OCI-LY1 (cell line): ENCODE measurements at regions not wholly inside any gene's neighbourhood (a gene's known extent, or its start where the extent isn't known, plus 50 kb on each side); places are given as distances from the start of the nearest gene placed in this dataset.

Experiments used
- H2AFZ ChIP-seq: fragments of 200-600 bp; sonication (generic), shearing (Covaris generic); 2 replicates; pipeline ENCODE4 v1.6.0; 2014; ENCODE audit warnings: antibody characterized with exemption, mild to moderate bottlenecking, low read length
- H3F3A ChIP-seq: fragments of 200-600 bp; sonication (generic), shearing (Covaris generic); 2 replicates; pipeline ENCODE4 v1.6.0; 2014; ENCODE audit warnings: mild to moderate bottlenecking, antibody characterized with exemption, low read length, moderate library complexity; ENCODE audit not compliant: insufficient read depth
- H3K27ac ChIP-seq: fragments of 200-600 bp; sonication (generic); 2 replicates; pipeline ENCODE4 v1.5.1; 2014; ENCODE audit warnings: low read length, mixed run types, mild to moderate bottlenecking, low read depth; ENCODE audit not compliant: poor library complexity, severe bottlenecking
- H3K27me3 ChIP-seq: fragments of 200-600 bp; sonication (generic); 2 replicates; pipeline ENCODE4 v1.6.0; 2014; ENCODE audit warnings: antibody characterized with exemption, mild to moderate bottlenecking, low read length, moderate library complexity; ENCODE audit not compliant: insufficient read depth
- H3K36me3 ChIP-seq: fragments of 200-600 bp; sonication (generic); 2 replicates; pipeline ENCODE4 v1.6.1; 2014; ENCODE audit warnings: mild to moderate bottlenecking, antibody characterized with exemption, low read length, moderate library complexity, mixed read lengths; ENCODE audit not compliant: insufficient read depth
- H3K4me1 ChIP-seq: fragments of 200-600 bp; sonication (generic); 2 replicates; pipeline ENCODE4 v1.5.1; 2014; ENCODE audit warnings: mild to moderate bottlenecking, low read length, moderate library complexity; ENCODE audit not compliant: insufficient read depth, severe bottlenecking
- H3K4me2 ChIP-seq: fragments of 200-600 bp; sonication (generic), shearing (Covaris generic); 2 replicates; pipeline ENCODE4 v1.6.1; 2014; ENCODE audit warnings: low read length
- H3K4me3 ChIP-seq: fragments of 200-600 bp; sonication (generic); 2 replicates; pipeline ENCODE4 v1.5.1; 2014; ENCODE audit warnings: low read length, low read depth, mild to moderate bottlenecking, mixed read lengths; ENCODE audit not compliant: poor library complexity, severe bottlenecking
- H3K79me2 ChIP-seq: fragments of 200-600 bp; shearing (Covaris generic); 2 replicates; pipeline ENCODE4 v1.6.1; 2016; ENCODE audit warnings: mixed run types, low read length, mixed read lengths; ENCODE audit not compliant: insufficient read depth
- H3K9ac ChIP-seq: fragments of 200-600 bp; sonication (generic), shearing (Covaris generic); 2 replicates; pipeline ENCODE4 v1.6.1; 2014; ENCODE audit warnings: mild to moderate bottlenecking, low read length, mixed read lengths
- H3K9me2 ChIP-seq: fragments of 200-600 bp; sonication (generic), shearing (Covaris generic); 2 replicates; pipeline ENCODE4 v1.6.1; 2014; ENCODE audit warnings: low read depth, mild to moderate bottlenecking, low read length, mixed read lengths
- H3K9me3 ChIP-seq: fragments of 200-600 bp; shearing (Covaris generic); 2 replicates; pipeline ENCODE4 v1.6.1; 2014; ENCODE audit warnings: low read length, mixed read lengths
- H4K20me1 ChIP-seq: fragments of 200-600 bp; sonication (generic), shearing (Covaris generic); 2 replicates; pipeline ENCODE4 v1.6.0; 2016; ENCODE audit warnings: mild to moderate bottlenecking, low read length; ENCODE audit not compliant: insufficient read depth
- EZH2 ChIP-seq: fragments of 200-600 bp; sonication (generic), shearing (Covaris generic); IDR thresholded peaks from 2 replicates; pipeline ENCODE4 v1.8.0; 2017; ENCODE audit warnings: borderline replicate concordance, mixed run types, mild to moderate bottlenecking, antibody characterized with exemption, low read length, moderate library complexity, mixed read lengths
- TF ChIP-seq, protein P1 (sequence below): fragments of 200-600 bp; sonication (generic), shearing (Covaris generic); IDR thresholded peaks from 2 replicates; pipeline ENCODE4 v1.5.1; 2017; ENCODE audit warnings: mild to moderate bottlenecking, antibody characterized with exemption, low read length, moderate library complexity, mixed read lengths

DNA sequence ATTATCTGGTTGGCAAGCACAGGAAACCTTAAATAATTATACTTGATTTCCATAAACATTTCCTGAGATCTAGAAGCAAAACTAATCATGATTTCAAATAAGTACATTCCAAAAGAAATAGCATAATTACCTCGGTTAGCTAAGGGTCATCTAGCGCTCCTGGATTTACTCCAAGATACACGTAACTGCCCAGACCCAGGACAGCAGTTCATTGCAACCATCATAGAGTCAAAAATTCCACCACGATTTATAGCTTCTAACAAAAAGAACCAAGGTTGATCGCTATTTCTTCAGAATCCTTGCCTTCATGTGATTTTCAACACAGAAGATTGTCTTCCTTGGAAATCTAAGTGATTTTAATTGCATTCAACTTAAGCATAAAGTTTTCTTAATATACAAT is 1235.5 kb upstream of the TENM3 start:
- Histone ChIP-seq H3K27me3 (no peaks in the 10 kb centered on the region), H3K9ac (no peak overlapping the region), H2AFZ (peak overlapping the region; percentile 58; the same call in 1 of the 2 replicates), H3K27ac (no peak overlapping the region), H3K36me3 (no peaks in the 10 kb centered on the region; the same call in 1 of the 2 replicates), H3K4me2 (peak overlapping the region; percentile 58; the same call in 1 of the 2 replicates), H3K4me3 (peak overlapping the region; percentile 38), H3K9me3 (no peaks in the 10 kb centered on the region), H3K79me2 (no peaks in the 10 kb centered on the region), H3F3A (no peaks in the 10 kb centered on the region), H3K4me1 (peaks cover 30% of the 10 kb centered on the region), H3K9me2 (no peaks in the 10 kb centered on the region), H4K20me1 (no peaks in the 10 kb centered on the region)
- TF ChIP-seq, protein P1, sequence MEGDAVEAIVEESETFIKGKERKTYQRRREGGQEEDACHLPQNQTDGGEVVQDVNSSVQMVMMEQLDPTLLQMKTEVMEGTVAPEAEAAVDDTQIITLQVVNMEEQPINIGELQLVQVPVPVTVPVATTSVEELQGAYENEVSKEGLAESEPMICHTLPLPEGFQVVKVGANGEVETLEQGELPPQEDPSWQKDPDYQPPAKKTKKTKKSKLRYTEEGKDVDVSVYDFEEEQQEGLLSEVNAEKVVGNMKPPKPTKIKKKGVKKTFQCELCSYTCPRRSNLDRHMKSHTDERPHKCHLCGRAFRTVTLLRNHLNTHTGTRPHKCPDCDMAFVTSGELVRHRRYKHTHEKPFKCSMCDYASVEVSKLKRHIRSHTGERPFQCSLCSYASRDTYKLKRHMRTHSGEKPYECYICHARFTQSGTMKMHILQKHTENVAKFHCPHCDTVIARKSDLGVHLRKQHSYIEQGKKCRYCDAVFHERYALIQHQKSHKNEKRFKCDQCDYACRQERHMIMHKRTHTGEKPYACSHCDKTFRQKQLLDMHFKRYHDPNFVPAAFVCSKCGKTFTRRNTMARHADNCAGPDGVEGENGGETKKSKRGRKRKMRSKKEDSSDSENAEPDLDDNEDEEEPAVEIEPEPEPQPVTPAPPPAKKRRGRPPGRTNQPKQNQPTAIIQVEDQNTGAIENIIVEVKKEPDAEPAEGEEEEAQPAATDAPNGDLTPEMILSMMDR: no peak
- TF ChIP-seq EZH2: no peak

DNA sequence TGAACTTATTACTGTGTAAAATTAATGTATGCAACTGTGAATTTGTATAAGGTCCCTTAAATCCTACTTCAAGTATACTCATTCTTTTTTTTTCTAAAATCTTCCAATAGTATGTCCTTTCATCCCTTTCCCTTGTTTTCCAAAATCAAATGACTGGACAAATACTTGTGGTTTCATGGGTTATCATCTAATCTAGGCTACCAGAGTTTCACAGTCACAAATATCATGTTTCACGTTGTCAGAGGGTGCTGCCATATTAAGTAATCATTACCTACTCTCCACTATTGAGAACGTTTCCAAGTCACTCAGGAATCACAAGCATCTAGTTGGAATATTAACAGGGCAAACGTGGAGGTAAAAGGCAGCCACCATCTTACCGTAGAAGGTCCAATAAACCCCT is 1235.0 kb upstream of the TENM3 start:
- Histone ChIP-seq H3K27ac (no peak overlapping the region), H2AFZ (no peak overlapping the region; the same call in 1 of the 2 replicates), H3K9me2 (no peaks in the 10 kb centered on the region), H3K79me2 (no peaks in the 10 kb centered on the region), H3K4me1 (peaks cover 30% of the 10 kb centered on the region), H4K20me1 (no peaks in the 10 kb centered on the region), H3K9ac (no peak overlapping the region), H3K4me3 (no peak overlapping the region), H3K36me3 (no peaks in the 10 kb centered on the region; the same call in 1 of the 2 replicates), H3K9me3 (no peaks in the 10 kb centered on the region), H3K4me2 (no peak overlapping the region), H3K27me3 (no peaks in the 10 kb centered on the region), H3F3A (no peaks in the 10 kb centered on the region)
- TF ChIP-seq, protein P1: no peak
- TF ChIP-seq EZH2: no peak

DNA sequence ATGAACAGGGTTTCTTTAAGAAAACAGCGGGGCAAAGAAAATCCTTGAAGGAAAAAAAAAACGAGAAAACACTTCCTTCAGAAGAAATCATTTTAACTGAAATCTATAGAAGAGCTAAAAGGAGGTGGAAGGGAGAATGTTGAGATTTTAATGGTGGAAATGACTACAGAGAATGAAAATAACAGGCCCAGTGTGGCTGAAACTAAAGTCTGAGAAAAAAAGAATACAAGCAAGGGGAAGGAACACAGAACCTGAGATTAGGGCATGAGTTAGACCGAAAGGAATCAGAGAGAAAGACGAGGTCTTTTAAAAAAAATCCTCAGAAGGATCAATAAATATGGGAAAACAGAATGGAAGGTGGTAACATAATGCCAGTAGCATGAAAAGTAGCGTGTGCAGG is 1230.0 kb upstream of the TENM3 start:
- Histone ChIP-seq H3F3A (no peaks in the 10 kb centered on the region), H3K36me3 (no peaks in the 10 kb centered on the region; the same call in 1 of the 2 replicates), H3K4me2 (no peak overlapping the region), H3K79me2 (no peaks in the 10 kb centered on the region), H3K27me3 (no peaks in the 10 kb centered on the region), H3K4me3 (no peak overlapping the region), H3K4me1 (no peaks in the 10 kb centered on the region), H3K27ac (no peak overlapping the region), H3K9me3 (peaks cover 11% of the 10 kb centered on the region; the same call in 1 of the 2 replicates), H3K9ac (no peak overlapping the region), H3K9me2 (no peaks in the 10 kb centered on the region), H4K20me1 (no peaks in the 10 kb centered on the region), H2AFZ (no peak overlapping the region)
- TF ChIP-seq, protein P1: no peak
- TF ChIP-seq EZH2: no peak
